IPS DF 4.7 (cell line): ENCODE measurements at regions not wholly inside any gene's neighbourhood (a gene's known extent, or its start where the extent isn't known, plus 50 kb on each side); places are given as distances from the start of the nearest gene placed in this dataset.
"Not testable (repeated sequence)": the region's sequence is repeated elsewhere in the genome, so short reads cannot be mapped to it uniquely, and the experiment has no call there.

Source experiments
- DNase-seq: peaks from one replicate; pipeline ENCODE4 v3.0.0-alpha.2; 2013; ENCODE audit warnings: low spot score; ENCODE audit errors: extremely low read depth

- DNase-seq: no peak
Measured at GRCh38 chr10:15430969-15431771, 60.1 kb upstream of the FAM171A1 start.

- no peak for DNase-seq
Measured at GRCh38 chr10:15428681-15429080, 57.6 kb upstream of the FAM171A1 start.

GRCh38 chr10:15427843-15428414 lies 56.8 kb upstream of the FAM171A1 start:
- no peak for DNase-seq

GRCh38 chr10:15426558-15426957 lies 55.5 kb upstream of the FAM171A1 start:
- no peak for DNase-seq

GRCh38 chr10:15426115-15426514 lies 55.0 kb upstream of the FAM171A1 start:
- DNase-seq: no peak

- not testable (repeated sequence) for DNase-seq
Measured at GRCh38 chr10:15421875-15422274, 50.8 kb upstream of the FAM171A1 start.
